Upper lobe of left lung (tissue), 6 donors: ENCODE measurements at regions not wholly inside any gene's neighbourhood (a gene's known extent, or its start where the extent isn't known, plus 50 kb on each side); places are given as distances from the start of the nearest gene placed in this dataset.

Experiments
- ATAC-seq, 2 donors: fragments of 200-7000 bp; cut with Tn5 transposase; one replicate each; pipeline ENCODE4 v1.9.1; 2022; ENCODE audit warnings: mild to moderate bottlenecking in 2 of 2, moderate library complexity in 2 of 2; ENCODE audit not compliant: low FRiP score in 2 of 2
- DNase-seq, 2 donors: peaks; one replicate each; pipeline ENCODE4 v3.0.0-alpha.2; 2019 to 2020
- H3K27ac ChIP-seq, 4 donors: fragments of 200-600 bp; sonication (generic); one replicate each; pipeline ENCODE4 v1.5.1; 2016 to 2019
- H3K27me3 ChIP-seq, 4 donors: fragments of 200-600 bp; sonication (generic); one replicate each; pipeline ENCODE4 v1.5.1; 2017 to 2019
- H3K36me3 ChIP-seq, 4 donors: fragments of 200-600 bp; sonication (generic); one replicate each; pipeline ENCODE4 v1.5.1; 2016 to 2019
- H3K4me1 ChIP-seq, 4 donors: fragments of 200-600 bp; sonication (generic); one replicate each; pipeline ENCODE4 v1.5.1; 2018 to 2019
- H3K4me3 ChIP-seq, 4 donors: fragments of 200-600 bp; sonication (generic); one replicate each; pipeline ENCODE4 v1.5.1; 2017 to 2019; ENCODE audit warnings: mild to moderate bottlenecking in 2 of 4, moderate library complexity in 1 of 4
- H3K9me3 ChIP-seq, 4 donors: fragments of 200-600 bp; sonication (generic); one replicate each; pipeline ENCODE4 v1.5.1; 2018 to 2019
- EP300 ChIP-seq, 4 donors: sonication (generic); formaldehyde crosslinking; IDR thresholded peaks; one replicate each; pipeline ENCODE4 v1.5.1; 2017; ENCODE audit warnings: antibody characterized with exemption in 4 of 4, control low read depth in 2 of 4
- POLR2A ChIP-seq, 4 donors: fragments of 450-650 bp; IDR thresholded peaks; one replicate each; pipeline ENCODE4 v1.5.1; 2016 to 2017; ENCODE audit warnings: antibody characterized with exemption in 4 of 4, mild to moderate bottlenecking in 2 of 4
- POLR2AphosphoS5 ChIP-seq, 2 donors: sonication (generic); formaldehyde crosslinking; IDR thresholded peaks; one replicate each; pipeline ENCODE4 v1.5.1; 2017; ENCODE audit warnings: antibody characterized with exemption in 2 of 2
- WGBS, 2 donors: methylation state at CpG; one replicate each; pipeline ENCODE4 v1.1.5; 2017 to 2018; 5-methylcytosine and 5-hydroxymethylcytosine counted together
- TF ChIP-seq, protein P1 (sequence below), 6 experiments: fragments of 450-650 bp in 4 of 6; fragments of 200-600 bp in 2 of 6; sonication (generic) in 2 of 6; IDR thresholded peaks; one replicate each; pipeline ENCODE4 v1.5.1; 2016 to 2019; ENCODE audit warnings: antibody characterized with exemption in 6 of 6
- donor health status: DM: no; HTN: no; CAD: no; lungs with moderate emphysema.
- donor health status: DM: no; HTN: yes; CAD: no; lungs with severe emphysema.

DNA sequence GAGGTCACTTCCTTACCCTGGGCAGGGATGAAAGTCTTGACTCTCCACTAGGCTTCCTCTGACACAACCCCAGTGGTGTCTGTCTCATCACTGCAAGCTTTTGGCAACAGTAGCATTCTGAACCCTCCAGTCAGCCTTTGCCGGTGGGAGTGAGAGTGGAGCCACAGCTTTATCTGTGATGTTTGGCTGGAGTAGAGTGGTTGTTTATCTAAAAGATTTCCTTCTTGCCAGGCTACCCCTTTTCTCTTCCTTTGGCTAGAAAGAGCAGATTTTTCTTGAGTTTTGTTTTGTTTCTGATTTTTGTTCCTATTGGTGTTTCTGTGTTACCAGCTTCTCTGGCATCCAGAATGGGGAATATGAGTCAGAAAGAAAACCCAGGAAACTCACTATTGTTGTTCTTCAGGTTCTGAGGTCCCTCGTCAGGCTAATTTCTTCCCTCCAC is 98.9 kb upstream of the KIF5B start:
- Histone ChIP-seq H3K27ac (no peak overlapping the region), H3K9me3 (no peaks in the 10 kb centered on the region), H3K27me3 (no peaks in the 10 kb centered on the region), H3K4me3 (no peak overlapping the region), H3K36me3 (no peaks in the 10 kb centered on the region), H3K4me1 (peaks cover 0 to 5% (median 0%) of the 10 kb centered on the region in 4 donors)
- no peak for TF ChIP-seq POLR2A (IDR thresholded peaks at IDR 0.05)
- TF ChIP-seq EP300 (IDR thresholded peaks at IDR 0.05): no peak
- TF ChIP-seq, protein P1, sequence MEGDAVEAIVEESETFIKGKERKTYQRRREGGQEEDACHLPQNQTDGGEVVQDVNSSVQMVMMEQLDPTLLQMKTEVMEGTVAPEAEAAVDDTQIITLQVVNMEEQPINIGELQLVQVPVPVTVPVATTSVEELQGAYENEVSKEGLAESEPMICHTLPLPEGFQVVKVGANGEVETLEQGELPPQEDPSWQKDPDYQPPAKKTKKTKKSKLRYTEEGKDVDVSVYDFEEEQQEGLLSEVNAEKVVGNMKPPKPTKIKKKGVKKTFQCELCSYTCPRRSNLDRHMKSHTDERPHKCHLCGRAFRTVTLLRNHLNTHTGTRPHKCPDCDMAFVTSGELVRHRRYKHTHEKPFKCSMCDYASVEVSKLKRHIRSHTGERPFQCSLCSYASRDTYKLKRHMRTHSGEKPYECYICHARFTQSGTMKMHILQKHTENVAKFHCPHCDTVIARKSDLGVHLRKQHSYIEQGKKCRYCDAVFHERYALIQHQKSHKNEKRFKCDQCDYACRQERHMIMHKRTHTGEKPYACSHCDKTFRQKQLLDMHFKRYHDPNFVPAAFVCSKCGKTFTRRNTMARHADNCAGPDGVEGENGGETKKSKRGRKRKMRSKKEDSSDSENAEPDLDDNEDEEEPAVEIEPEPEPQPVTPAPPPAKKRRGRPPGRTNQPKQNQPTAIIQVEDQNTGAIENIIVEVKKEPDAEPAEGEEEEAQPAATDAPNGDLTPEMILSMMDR (IDR thresholded peaks at IDR 0.05): no peak
- no peak for TF ChIP-seq POLR2AphosphoS5 (IDR thresholded peaks at IDR 0.05)
- DNase-seq (no peak), ATAC-seq (no peak)
- 50 to 54% methylated on average over 2 of the region's 2 CpGs for WGBS, 2 donors

DNA sequence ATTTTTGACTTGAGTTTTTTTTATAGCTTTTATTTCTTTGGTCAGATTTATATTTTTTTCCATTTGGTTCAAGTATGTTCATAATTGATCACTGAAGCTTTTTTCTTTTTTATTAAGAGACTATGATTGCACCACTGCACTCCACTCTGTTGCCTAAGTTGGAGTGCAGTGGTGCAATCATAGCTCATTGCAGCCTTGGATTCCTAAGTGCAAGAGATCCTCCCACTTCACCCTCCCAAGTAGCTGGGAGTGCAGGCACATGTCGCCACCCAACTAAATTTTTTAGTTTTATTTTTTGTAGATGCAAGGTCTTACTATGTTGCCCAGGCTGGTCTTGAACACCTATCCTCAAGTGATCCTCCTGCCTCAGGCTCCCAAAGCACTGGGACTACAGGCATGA is 97.7 kb upstream of the KIF5B start:
- WGBS, 2 donors: 50 to 100% methylated on average over 1 of the region's 1 CpG
- DNase-seq (peak in 1 of 2 donors; percentile 35), ATAC-seq (no peak)

DNA sequence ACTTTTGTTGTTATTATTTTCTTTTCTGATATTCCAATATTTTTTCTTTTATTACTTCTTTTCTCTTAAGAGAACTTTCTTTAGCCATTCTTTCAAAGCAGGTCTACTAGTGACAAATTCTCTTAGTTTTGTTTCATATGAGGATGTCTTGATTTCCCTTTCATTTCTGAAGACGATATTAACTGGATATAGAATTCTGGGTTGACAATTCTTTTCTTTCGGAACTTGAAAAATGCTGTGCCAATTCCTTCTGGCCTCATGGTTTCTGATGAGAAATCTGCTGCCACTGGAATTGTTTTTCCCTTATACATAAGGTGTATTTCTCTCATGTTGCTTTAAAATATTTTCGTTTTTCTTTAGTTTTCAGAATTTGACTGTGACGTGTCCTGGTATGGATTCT is 97.0 kb upstream of the KIF5B start:
- TF ChIP-seq POLR2A (IDR thresholded peaks at IDR 0.05) (no peak), EP300 (IDR thresholded peaks at IDR 0.05) (no peak), POLR2AphosphoS5 (IDR thresholded peaks at IDR 0.05) (no peak)
- TF ChIP-seq, protein P1 (IDR thresholded peaks at IDR 0.05): no peak
- 70 to 94% methylated on average over 4 of the region's 4 CpGs for WGBS, 2 donors
- no peak for ATAC-seq

More for the DNA sequence above, 97.7 kb upstream of the KIF5B start:
- Histone ChIP-seq H3K4me3 (no peak overlapping the region), H3K27me3 (no peaks in the 10 kb centered on the region), H3K27ac (no peak overlapping the region), H3K36me3 (no peaks in the 10 kb centered on the region), H3K9me3 (no peaks in the 10 kb centered on the region), H3K4me1 (peaks cover 0 to 10% (median 0%) of the 10 kb centered on the region in 4 donors)
- TF ChIP-seq EP300 (IDR thresholded peaks at IDR 0.05): no peak
- no peak for TF ChIP-seq POLR2A (IDR thresholded peaks at IDR 0.05)
- TF ChIP-seq, protein P1 (IDR thresholded peaks at IDR 0.05): no peak
- no peak for TF ChIP-seq POLR2AphosphoS5 (IDR thresholded peaks at IDR 0.05)

DNA sequence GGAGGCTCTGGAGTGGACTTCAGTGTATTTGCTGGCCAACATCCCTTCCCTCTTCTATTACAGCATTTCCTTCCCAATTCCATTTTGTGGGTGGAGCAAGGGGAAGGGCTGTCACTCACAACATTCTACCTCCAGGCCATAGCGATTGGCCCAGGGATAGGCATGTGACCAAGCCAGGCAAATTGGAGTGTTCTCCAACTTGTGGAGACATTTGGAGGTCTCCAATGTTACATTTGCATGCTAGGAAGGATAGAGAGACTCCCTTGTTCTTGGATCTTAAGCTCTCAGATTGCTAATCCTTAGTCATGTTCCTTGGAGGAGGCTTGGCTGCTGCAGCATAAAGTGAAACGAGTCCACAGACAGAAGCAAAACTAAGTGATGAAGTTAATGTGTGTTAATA is 95.6 kb upstream of the KIF5B start:
- TF ChIP-seq EP300 (IDR thresholded peaks at IDR 0.05): no peak
- TF ChIP-seq, protein P1 (IDR thresholded peaks at IDR 0.05): no peak
- no peak for TF ChIP-seq POLR2AphosphoS5 (IDR thresholded peaks at IDR 0.05)
- TF ChIP-seq POLR2A (IDR thresholded peaks at IDR 0.05): no peak
- 94 to 95% methylated on average over 2 of the region's 2 CpGs for WGBS, 2 donors
- H3K4me3 ChIP-seq: no peak overlapping the region
- no peak for DNase-seq
- no peaks in the 10 kb centered on the region for H3K36me3 ChIP-seq
- no peak overlapping the region for H3K27ac ChIP-seq
- no peak for ATAC-seq
- no peaks in the 10 kb centered on the region for H3K9me3 ChIP-seq
- no peaks in the 10 kb centered on the region for H3K27me3 ChIP-seq
- peaks cover 0 to 10% (median 0%) of the 10 kb centered on the region in 4 donors for H3K4me1 ChIP-seq

More for the DNA sequence above, 97.0 kb upstream of the KIF5B start:
- no peaks in the 10 kb centered on the region for H3K36me3 ChIP-seq
- no peak overlapping the region for H3K4me3 ChIP-seq
- no peak overlapping the region for H3K27ac ChIP-seq
- H3K4me1 ChIP-seq: peaks cover 0 to 10% (median 0%) of the 10 kb centered on the region in 4 donors
- no peaks in the 10 kb centered on the region for H3K9me3 ChIP-seq
- no peak for DNase-seq
- H3K27me3 ChIP-seq: no peaks in the 10 kb centered on the region

DNA sequence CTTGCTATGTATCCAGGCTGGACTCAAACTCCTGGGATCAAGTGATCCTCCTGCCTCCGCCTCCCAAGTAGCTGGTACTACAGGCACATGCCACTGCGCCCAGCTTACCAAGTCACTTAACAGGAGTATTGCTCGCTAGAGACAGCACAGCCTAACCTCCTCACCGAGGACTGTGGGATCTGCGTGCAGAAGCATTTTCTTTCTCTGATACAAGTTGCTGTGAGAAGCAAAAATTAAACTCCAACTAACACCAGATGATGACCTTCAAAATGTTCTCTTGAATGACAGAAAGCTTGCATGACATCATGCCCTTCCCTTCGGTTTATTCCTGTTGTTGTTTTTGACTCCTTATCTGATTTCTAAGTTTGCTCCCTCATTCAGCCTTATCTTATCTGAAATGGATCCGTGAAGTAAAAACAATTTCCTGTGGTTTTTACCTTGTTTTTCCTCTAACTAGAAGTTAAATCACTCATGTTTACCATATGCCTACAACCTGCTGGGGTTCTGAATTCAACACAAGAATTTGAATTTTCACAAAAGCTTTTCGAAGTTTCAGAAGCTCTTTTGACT is 94.4 kb upstream of the KIF5B start:
- WGBS, 2 donors: 64 to 73% methylated on average over 8 of the region's 8 CpGs
- Histone ChIP-seq H3K27me3 (no peaks in the 10 kb centered on the region), H3K9me3 (no peaks in the 10 kb centered on the region), H3K4me3 (no peak overlapping the region), H3K36me3 (no peaks in the 10 kb centered on the region), H3K27ac (no peak overlapping the region), H3K4me1 (peaks cover 0 to 10% (median 0%) of the 10 kb centered on the region in 4 donors)
- DNase-seq: no peak
- ATAC-seq: no peak
- no peak for TF ChIP-seq POLR2A (IDR thresholded peaks at IDR 0.05)
- TF ChIP-seq, protein P1 (IDR thresholded peaks at IDR 0.05): no peak
- no peak for TF ChIP-seq POLR2AphosphoS5 (IDR thresholded peaks at IDR 0.05)
- no peak for TF ChIP-seq EP300 (IDR thresholded peaks at IDR 0.05)
